Panc1 (cell line): ENCODE measurements at regions not wholly inside any gene's neighbourhood (a gene's known extent, or its start where the extent isn't known, plus 50 kb on each side); places are given as distances from the start of the nearest gene placed in this dataset.

ENCODE experiments used
- ATAC-seq: fragments of 200-7000 bp; cut with Tn5 transposase; 2 replicates; pipeline ENCODE4 v1.9.1; 2020; ENCODE audit warnings: mild to moderate bottlenecking, moderate library complexity
- BruUV-seq: library from RNA; stranded (reverse); fragments of 400-500 nt; replicated peaks from 2 replicates; lab custom pipeline; 2021; lab: Mats Ljungman, UMichigan
- CTCF ChIA-PET: fragments of 300-600 bp; sonication (Branson Sonifier 250); formaldehyde crosslinking; loops from one replicate; lab custom pipeline; 2022; ENCODE audit warnings: antibody characterized with exemption; lab: Charles Lee
- POLR2A ChIA-PET: fragments of 300-600 bp; sonication (Branson Sonifier 250); formaldehyde crosslinking; loops from one replicate; lab custom pipeline; 2022; ENCODE audit warnings: antibody characterized with exemption; lab: Charles Lee
- DNase-seq: peaks from one replicate; pipeline ENCODE4 v3.0.0-alpha.2; 2010; ENCODE audit warnings: low read depth, low spot score
- H3K27ac ChIP-seq: 2 replicates; pipeline ENCODE4 v1.5.1; 2011; ENCODE audit warnings: mild to moderate bottlenecking, low read length, inconsistent platforms
- H3K27me3 ChIP-seq: fragments of 200-500 bp; sonication (Bioruptor generic); 2 replicates; pipeline ENCODE4 v1.6.0; 2014; ENCODE audit warnings: low read length, inconsistent platforms; ENCODE audit not compliant: control insufficient read depth, insufficient read depth
- H3K36me3 ChIP-seq: fragments of 200-500 bp; sonication (Bioruptor generic); 2 replicates; pipeline ENCODE4 v1.5.1; 2014; ENCODE audit warnings: inconsistent platforms, mild to moderate bottlenecking, low read length, moderate library complexity; ENCODE audit not compliant: control insufficient read depth, insufficient read depth
- H3K4me1 ChIP-seq: 2 replicates; pipeline ENCODE4 v1.5.1; 2011; ENCODE audit warnings: inconsistent platforms, mild to moderate bottlenecking, low read length, moderate library complexity; ENCODE audit not compliant: control insufficient read depth, insufficient read depth
- H3K4me3 ChIP-seq, 2 experiments: 2 replicates each; pipeline ENCODE4 v1.5.1; 2011 to 2012; ENCODE audit warnings: low read depth in 2 of 2, low read length in 2 of 2, mild to moderate bottlenecking in 2 of 2, inconsistent platforms in 1 of 2, moderate library complexity in 1 of 2
- H3K9me3 ChIP-seq: fragments of 200-500 bp; sonication (Bioruptor generic); 2 replicates; pipeline ENCODE4 v1.5.1; 2014; ENCODE audit warnings: low read depth, mild to moderate bottlenecking, inconsistent platforms, low read length, moderate library complexity; ENCODE audit not compliant: control insufficient read depth, insufficient read depth
- POLR2AphosphoS5 ChIP-seq: IDR thresholded peaks from 2 replicates; pipeline ENCODE4 v1.6.1; 2012; ENCODE audit warnings: mild to moderate bottlenecking, low read depth, low read length, moderate library complexity
- SIN3A ChIP-seq: IDR thresholded peaks from 2 replicates; pipeline ENCODE4 v1.6.1; 2012; ENCODE audit warnings: low read depth, mild to moderate bottlenecking, low read length, moderate library complexity, borderline replicate concordance; ENCODE audit not compliant: insufficient read depth
- TCF7L2 ChIP-seq: IDR thresholded peaks from 2 replicates; pipeline ENCODE4 v1.6.1; 2011; ENCODE audit warnings: mild to moderate bottlenecking, low read depth, low read length, inconsistent platforms
- in situ Hi-C: cut with HindIII; loops from 2 replicates; pipeline ENCODE4 v1.10.0; 2016; ENCODE audit warnings: low sequenced_read_pairs, low pct_unique_long_range_greater_than_20kb
- intact Hi-C: fragments of 100-400 bp; cut with micrococcal nuclease; formaldehyde crosslinking; loops from one replicate; pipeline ENCODE4 v1.10.0; 2022; ENCODE audit not compliant: unreplicated experiment
- TF ChIP-seq, protein P1 (sequence below): fragments of 450-650 bp; IDR thresholded peaks from 2 replicates; pipeline ENCODE4 v1.5.1; 2017; ENCODE audit warnings: mild to moderate bottlenecking
- TF ChIP-seq, protein P2 (sequence below), 2 experiments: IDR thresholded peaks; 2 replicates each; pipeline ENCODE4 v1.6.1; 2011 to 2012; ENCODE audit warnings: low read depth in 2 of 2, control low read depth in 1 of 2, low read length in 1 of 2, mild to moderate bottlenecking in 1 of 2, moderate library complexity in 1 of 2; ENCODE audit not compliant: insufficient read depth in 1 of 2

DNA sequence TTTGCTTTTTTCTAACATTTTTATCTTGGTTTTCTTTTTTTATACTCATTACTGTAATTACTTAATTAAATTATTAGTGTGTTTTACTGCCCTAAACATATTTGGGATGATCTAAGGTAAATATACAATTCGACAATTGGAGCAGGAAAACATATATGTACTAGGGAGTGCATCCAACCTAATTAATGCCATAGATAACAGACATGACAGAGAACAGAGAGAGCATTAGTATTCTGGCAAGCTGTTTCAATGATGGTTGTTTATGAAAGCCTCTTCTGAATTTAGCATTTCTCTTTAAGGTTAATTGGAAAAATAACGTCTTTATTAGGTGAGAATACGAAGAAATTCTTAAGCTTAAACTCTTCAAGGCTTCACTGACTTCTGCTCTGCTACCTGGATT is 300.1 kb upstream of the PRR16 start:
- ChIA-PET POLR2A (no interaction called here), CTCF (no interaction called here)
- Histone ChIP-seq H3K27me3 (no peaks in the 10 kb centered on the region), H3K36me3 (no peaks in the 10 kb centered on the region), H3K4me3 (no peak overlapping the region), H3K9me3 (no peaks in the 10 kb centered on the region), H3K4me1 (no peaks in the 10 kb centered on the region), H3K27ac (no peak overlapping the region)
- DNase-seq (no peak), ATAC-seq (no peak)
- in situ Hi-C loops (no loop called here), intact Hi-C loops (no loop called here)
- TF ChIP-seq SIN3A, result no peak
- TF ChIP-seq POLR2AphosphoS5, result no peak
- TF ChIP-seq, protein P1, sequence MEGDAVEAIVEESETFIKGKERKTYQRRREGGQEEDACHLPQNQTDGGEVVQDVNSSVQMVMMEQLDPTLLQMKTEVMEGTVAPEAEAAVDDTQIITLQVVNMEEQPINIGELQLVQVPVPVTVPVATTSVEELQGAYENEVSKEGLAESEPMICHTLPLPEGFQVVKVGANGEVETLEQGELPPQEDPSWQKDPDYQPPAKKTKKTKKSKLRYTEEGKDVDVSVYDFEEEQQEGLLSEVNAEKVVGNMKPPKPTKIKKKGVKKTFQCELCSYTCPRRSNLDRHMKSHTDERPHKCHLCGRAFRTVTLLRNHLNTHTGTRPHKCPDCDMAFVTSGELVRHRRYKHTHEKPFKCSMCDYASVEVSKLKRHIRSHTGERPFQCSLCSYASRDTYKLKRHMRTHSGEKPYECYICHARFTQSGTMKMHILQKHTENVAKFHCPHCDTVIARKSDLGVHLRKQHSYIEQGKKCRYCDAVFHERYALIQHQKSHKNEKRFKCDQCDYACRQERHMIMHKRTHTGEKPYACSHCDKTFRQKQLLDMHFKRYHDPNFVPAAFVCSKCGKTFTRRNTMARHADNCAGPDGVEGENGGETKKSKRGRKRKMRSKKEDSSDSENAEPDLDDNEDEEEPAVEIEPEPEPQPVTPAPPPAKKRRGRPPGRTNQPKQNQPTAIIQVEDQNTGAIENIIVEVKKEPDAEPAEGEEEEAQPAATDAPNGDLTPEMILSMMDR, result no peak
- TF ChIP-seq, protein P2, sequence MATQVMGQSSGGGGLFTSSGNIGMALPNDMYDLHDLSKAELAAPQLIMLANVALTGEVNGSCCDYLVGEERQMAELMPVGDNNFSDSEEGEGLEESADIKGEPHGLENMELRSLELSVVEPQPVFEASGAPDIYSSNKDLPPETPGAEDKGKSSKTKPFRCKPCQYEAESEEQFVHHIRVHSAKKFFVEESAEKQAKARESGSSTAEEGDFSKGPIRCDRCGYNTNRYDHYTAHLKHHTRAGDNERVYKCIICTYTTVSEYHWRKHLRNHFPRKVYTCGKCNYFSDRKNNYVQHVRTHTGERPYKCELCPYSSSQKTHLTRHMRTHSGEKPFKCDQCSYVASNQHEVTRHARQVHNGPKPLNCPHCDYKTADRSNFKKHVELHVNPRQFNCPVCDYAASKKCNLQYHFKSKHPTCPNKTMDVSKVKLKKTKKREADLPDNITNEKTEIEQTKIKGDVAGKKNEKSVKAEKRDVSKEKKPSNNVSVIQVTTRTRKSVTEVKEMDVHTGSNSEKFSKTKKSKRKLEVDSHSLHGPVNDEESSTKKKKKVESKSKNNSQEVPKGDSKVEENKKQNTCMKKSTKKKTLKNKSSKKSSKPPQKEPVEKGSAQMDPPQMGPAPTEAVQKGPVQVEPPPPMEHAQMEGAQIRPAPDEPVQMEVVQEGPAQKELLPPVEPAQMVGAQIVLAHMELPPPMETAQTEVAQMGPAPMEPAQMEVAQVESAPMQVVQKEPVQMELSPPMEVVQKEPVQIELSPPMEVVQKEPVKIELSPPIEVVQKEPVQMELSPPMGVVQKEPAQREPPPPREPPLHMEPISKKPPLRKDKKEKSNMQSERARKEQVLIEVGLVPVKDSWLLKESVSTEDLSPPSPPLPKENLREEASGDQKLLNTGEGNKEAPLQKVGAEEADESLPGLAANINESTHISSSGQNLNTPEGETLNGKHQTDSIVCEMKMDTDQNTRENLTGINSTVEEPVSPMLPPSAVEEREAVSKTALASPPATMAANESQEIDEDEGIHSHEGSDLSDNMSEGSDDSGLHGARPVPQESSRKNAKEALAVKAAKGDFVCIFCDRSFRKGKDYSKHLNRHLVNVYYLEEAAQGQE (IDR thresholded peaks at IDR 0.05; ENCODE audit: insufficient read depth in 1 of 2, low read depth in 2 of 2, low read length in 1 of 2), result no peak
- BruUV-seq, result no TSS peak

DNA sequence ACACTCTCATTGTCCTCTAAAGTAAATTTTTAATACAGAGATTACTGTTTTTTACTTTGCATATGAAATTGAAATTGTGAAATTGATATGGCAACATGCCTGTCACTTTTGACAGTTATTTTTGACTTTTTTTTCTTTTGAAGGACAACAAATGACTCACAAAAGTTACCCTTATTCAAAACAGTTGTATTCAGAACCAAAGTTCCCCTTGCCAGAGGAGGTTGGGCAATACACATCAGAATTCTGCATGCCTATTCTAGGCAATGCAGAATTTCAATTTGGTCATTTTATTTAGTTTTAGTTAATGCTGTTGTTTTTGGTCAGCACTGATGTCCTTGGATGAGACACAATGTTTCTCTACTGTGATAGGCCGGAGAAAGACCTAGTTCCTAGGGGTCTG is 299.1 kb upstream of the PRR16 start:
- CTCF ChIA-PET, result no interaction called here
- DNase-seq (no peak), ATAC-seq (no peak)
- intact Hi-C loops, result no loop called here
- in situ Hi-C loops, result no loop called here
- no peaks in the 10 kb centered on the region for H3K36me3 ChIP-seq
- TF ChIP-seq POLR2AphosphoS5, result no peak
- TF ChIP-seq, protein P1, result no peak
- no peak for TF ChIP-seq TCF7L2
- TF ChIP-seq, protein P2 (IDR thresholded peaks at IDR 0.05; ENCODE audit: insufficient read depth in 1 of 2, low read depth in 2 of 2, low read length in 1 of 2), result no peak
- TF ChIP-seq SIN3A, result no peak
- H3K4me1 ChIP-seq, result no peaks in the 10 kb centered on the region
- H3K9me3 ChIP-seq, result no peaks in the 10 kb centered on the region
- H3K27me3 ChIP-seq, result no peaks in the 10 kb centered on the region
- H3K27ac ChIP-seq, result no peak overlapping the region
- H3K4me3 ChIP-seq, result no peak overlapping the region
- no TSS peak for BruUV-seq
- POLR2A ChIA-PET, result no interaction called here
